Peyer's patch (tissue), 4 donors: ENCODE measurements at regions not wholly inside any gene's neighbourhood (a gene's known extent, or its start where the extent isn't known, plus 50 kb on each side); places are given as distances from the start of the nearest gene placed in this dataset.
A peak's percentile ranks its signal among the peaks of the same experiment; 100 is the strongest.

ENCODE experiments used
- DNase-seq, 3 donors: peaks; one replicate each; pipeline ENCODE4 v3.0.0-alpha.2; 2017 to 2019
- H3K27ac ChIP-seq, 4 donors: fragments of 200-600 bp; sonication (generic); one replicate each; pipeline ENCODE4 v1.5.1; 2016 to 2019
- H3K27me3 ChIP-seq, 2 donors: fragments of 200-600 bp; sonication (generic); one replicate each; pipeline ENCODE4 v1.5.1; 2019
- H3K36me3 ChIP-seq, 3 donors: fragments of 200-600 bp; sonication (generic); one replicate each; pipeline ENCODE4 v1.5.1; 2016 to 2019
- H3K4me1 ChIP-seq, 4 donors: fragments of 200-600 bp; sonication (generic); one replicate each; pipeline ENCODE4 v1.5.1; 2016 to 2019
- H3K4me3 ChIP-seq, 4 donors: fragments of 200-600 bp; sonication (generic); 1 replicate in 3 of 4; 2 replicates in 1 of 4; pipeline ENCODE4 v1.5.1; 2016 to 2019; ENCODE audit warnings: mild to moderate bottlenecking in 1 of 4
- H3K9me3 ChIP-seq, 4 donors: fragments of 200-600 bp; sonication (generic); one replicate each; pipeline ENCODE4 v1.5.1; 2016 to 2019; ENCODE audit warnings: mild to moderate bottlenecking in 1 of 4
- POLR2A ChIP-seq, 2 donors: fragments of 450-650 bp; IDR thresholded peaks; one replicate each; pipeline ENCODE4 v1.5.1; 2017; ENCODE audit warnings: antibody characterized with exemption in 2 of 2, mild to moderate bottlenecking in 2 of 2, moderate library complexity in 2 of 2
- TF ChIP-seq, protein P1 (sequence below), 6 experiments: fragments of 450-650 bp in 4 of 6; fragments of 200-600 bp in 2 of 6; sonication (generic) in 1 of 6; IDR thresholded peaks; one replicate each; pipeline ENCODE4 v1.5.1; 2017 to 2019; ENCODE audit warnings: antibody characterized with exemption in 6 of 6, mild to moderate bottlenecking in 3 of 6, moderate library complexity in 1 of 6

DNA sequence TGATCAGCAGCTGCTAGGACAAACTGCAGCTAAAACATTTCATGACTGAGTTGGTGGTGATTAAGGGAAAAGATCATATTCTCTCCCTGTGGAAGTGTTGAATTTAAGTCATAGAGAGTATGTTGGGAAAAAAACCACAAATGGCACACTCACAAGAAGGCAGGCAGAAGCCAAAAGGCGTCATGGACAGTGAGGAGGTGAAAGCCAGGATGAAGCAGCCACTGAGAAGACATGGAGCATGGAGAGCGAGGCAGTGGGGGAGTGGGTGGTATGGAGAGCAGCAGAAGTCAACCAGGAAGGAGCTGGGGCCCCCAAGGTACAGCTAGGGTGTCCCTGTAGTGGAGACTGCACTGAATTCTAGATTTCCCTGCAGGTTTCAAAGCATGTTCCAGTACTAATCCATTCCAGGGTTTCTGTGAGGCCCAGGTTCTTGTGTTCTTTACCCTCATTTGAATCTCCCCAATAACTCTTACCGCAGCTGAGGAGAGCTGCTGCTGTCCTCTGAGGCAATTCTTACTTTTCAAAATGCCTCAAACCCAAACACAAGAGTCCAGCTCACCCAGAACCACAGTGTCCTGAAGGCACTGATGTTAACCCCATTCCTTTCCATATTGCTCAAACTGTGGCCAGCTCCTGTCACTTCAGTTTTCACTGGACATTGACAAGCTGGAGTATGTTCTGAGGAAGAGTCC lies 191.8 kb upstream of the E2F8 start:
- Histone ChIP-seq H3K27me3 (no peaks in the 10 kb centered on the region), H3K36me3 (no peaks in the 10 kb centered on the region), H3K4me3 (no peak overlapping the region), H3K9me3 (no peaks in the 10 kb centered on the region), H3K27ac (peak overlapping the region in 2 of 4 donors; percentile 26 to 34), H3K4me1 (no peaks in the 10 kb centered on the region)
- TF ChIP-seq, protein P1, sequence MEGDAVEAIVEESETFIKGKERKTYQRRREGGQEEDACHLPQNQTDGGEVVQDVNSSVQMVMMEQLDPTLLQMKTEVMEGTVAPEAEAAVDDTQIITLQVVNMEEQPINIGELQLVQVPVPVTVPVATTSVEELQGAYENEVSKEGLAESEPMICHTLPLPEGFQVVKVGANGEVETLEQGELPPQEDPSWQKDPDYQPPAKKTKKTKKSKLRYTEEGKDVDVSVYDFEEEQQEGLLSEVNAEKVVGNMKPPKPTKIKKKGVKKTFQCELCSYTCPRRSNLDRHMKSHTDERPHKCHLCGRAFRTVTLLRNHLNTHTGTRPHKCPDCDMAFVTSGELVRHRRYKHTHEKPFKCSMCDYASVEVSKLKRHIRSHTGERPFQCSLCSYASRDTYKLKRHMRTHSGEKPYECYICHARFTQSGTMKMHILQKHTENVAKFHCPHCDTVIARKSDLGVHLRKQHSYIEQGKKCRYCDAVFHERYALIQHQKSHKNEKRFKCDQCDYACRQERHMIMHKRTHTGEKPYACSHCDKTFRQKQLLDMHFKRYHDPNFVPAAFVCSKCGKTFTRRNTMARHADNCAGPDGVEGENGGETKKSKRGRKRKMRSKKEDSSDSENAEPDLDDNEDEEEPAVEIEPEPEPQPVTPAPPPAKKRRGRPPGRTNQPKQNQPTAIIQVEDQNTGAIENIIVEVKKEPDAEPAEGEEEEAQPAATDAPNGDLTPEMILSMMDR (IDR thresholded peaks at IDR 0.05) = no peak
- no peak for TF ChIP-seq POLR2A (IDR thresholded peaks at IDR 0.05)
- peak in 1 of 3 donors; percentile 40 for DNase-seq

DNA sequence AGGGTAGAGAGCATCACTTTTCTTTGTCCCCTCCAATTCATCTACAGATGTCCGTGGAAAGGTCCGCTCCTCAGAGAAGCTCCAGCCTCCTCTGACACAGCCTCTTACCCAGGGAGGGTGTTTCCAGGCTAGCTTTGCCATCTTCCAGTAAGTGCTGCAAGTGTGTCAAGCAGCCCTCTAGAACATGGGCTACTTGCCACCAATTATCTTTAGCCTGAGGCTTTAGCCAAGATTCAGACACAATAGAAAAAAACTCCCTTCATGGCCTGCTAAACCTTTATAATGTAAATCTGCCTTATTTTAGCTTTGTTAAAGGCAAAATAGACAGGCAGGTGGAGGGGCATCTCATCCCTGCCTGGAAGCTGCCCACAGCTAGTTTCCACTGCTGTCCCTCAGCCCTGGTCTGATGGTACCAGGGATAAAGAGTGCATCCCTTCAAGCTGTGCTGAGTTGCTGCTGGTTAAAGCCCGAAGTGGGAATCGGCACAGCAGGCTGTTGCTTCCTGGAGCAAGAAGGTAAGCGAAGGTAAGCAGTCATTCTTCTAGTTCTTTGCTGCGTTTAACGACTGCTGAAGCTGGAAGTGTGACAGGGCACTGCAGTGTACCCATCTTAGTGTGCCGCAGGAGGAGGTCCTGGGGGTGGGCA lies 190.1 kb upstream of the E2F8 start:
- no peak for DNase-seq
- Histone ChIP-seq H3K4me1 (no peaks in the 10 kb centered on the region), H3K27ac (no peak overlapping the region), H3K36me3 (no peaks in the 10 kb centered on the region), H3K4me3 (no peak overlapping the region), H3K9me3 (no peaks in the 10 kb centered on the region), H3K27me3 (no peaks in the 10 kb centered on the region)
- TF ChIP-seq POLR2A (IDR thresholded peaks at IDR 0.05) = no peak
- TF ChIP-seq, protein P1 (IDR thresholded peaks at IDR 0.05) = no peak

DNA sequence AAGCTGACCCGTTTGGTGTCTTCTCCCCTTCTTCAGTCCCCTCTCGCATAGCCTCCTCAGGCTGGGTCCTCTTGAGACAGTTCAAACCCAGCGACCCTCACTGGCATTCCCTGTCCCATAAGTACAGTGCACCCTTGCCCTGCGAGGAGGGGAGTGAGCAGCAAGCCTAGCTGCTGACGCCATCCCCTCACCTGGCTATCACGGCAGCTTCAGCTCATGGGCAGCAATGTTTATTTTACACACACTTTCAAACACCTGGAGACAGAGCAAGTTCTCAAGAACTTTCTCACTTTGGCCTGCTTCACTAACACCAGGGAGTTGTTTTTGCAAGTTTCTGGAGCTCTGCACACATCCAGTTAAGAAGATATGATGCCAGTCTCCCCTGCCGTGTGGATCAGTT lies 189.6 kb upstream of the E2F8 start:
- H3K36me3 ChIP-seq = no peaks in the 10 kb centered on the region
- no peaks in the 10 kb centered on the region for H3K9me3 ChIP-seq
- no peaks in the 10 kb centered on the region for H3K4me1 ChIP-seq
- no peak overlapping the region for H3K27ac ChIP-seq
- TF ChIP-seq, protein P1 (IDR thresholded peaks at IDR 0.05) = no peak
- TF ChIP-seq POLR2A (IDR thresholded peaks at IDR 0.05) = no peak
- no peaks in the 10 kb centered on the region for H3K27me3 ChIP-seq
- H3K4me3 ChIP-seq = no peak overlapping the region
- no peak for DNase-seq

DNA sequence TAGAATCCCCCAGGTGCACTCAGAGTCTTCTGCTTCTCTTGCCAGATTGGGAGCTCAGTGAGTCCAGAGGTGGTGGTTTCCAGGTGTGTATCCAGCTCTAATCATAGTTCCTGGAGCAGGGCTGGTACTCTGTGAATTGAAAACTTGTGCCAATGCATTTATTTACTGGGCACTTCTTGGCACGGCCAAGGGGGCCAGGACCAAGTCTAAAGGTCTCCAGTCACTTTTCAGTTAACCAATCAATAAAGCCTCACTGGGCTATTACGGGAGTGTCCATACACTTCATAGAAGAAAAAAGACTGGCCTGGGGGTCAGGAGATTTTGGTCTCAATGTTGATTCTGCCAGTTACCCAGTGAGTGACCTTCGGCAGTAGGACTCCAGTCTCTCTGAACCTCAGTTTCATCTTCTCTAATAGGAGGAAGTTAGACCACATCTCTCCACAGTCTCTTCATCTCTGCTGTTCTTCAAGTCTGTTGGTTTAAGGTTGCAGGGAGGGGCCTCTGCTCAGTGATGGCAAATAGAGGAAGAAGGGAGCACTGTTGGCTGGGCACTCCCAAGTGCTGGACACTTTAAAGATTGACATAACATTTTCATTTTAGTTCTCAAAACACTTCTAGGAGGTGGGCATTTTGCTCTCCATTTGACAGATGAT lies 188.5 kb upstream of the E2F8 start:
- Histone ChIP-seq H3K36me3 (no peaks in the 10 kb centered on the region), H3K27me3 (no peaks in the 10 kb centered on the region), H3K27ac (no peak overlapping the region), H3K9me3 (no peaks in the 10 kb centered on the region), H3K4me1 (no peaks in the 10 kb centered on the region), H3K4me3 (no peak overlapping the region)
- DNase-seq = no peak
- TF ChIP-seq, protein P1 (IDR thresholded peaks at IDR 0.05) = no peak
- no peak for TF ChIP-seq POLR2A (IDR thresholded peaks at IDR 0.05)

DNA sequence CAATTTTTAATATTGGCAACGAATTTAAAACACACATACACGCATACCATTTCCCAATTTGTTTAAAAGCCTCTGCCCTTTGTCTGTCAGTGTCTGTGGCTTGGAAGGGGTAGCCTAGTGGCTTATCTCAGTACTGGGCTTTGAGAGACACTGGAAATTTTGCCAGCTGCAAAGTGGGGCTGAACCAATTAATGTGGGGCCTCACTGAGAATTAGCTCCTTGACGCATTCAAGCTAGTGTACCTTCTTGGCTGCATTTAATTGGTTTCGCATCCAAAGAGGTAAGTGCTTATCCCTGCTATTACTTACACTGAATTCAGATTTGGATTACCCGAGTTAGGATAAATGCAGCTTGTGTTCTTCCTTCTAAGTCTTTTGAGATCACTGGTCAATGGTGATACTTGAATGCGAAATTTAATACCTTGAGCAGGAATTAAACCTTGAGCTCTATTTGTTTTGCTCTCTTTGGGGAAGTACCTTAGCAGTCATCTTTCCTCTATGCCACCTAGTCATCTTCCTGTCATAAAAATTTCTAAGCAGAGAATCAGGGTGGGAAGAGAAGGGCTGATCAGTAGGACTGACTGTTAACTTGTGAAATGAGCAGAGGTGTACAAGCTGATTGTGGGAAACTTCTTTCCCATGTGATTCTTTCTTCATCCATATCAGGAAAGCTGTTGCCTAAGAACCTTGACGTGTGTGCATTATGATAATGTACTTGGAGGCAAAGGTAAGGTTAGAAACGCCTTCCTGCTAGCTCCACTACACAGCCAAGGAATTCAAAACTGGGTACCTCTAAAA lies 187.7 kb upstream of the E2F8 start:
- no peak for TF ChIP-seq POLR2A (IDR thresholded peaks at IDR 0.05)
- TF ChIP-seq, protein P1 (IDR thresholded peaks at IDR 0.05) = no peak
- H3K4me3 ChIP-seq = no peak overlapping the region
- DNase-seq = no peak
- H3K27me3 ChIP-seq = no peaks in the 10 kb centered on the region
- no peaks in the 10 kb centered on the region for H3K4me1 ChIP-seq
- no peak overlapping the region for H3K27ac ChIP-seq
- no peaks in the 10 kb centered on the region for H3K36me3 ChIP-seq
- H3K9me3 ChIP-seq = no peaks in the 10 kb centered on the region
